ENCODE measurements at regions not wholly inside any gene's neighbourhood (a gene's known extent, or its start where the extent isn't known, plus 50 kb on each side); places are given as distances from the start of the nearest gene placed in this dataset.

GRCh38 chr4:4641661-4642495 is 100.0 kb upstream of the STX18 start:
- H3K27me3 ChIP-seq (ENCODE audit: control insufficient read depth in 2 of 2, insufficient read depth in 2 of 2, low read length in 2 of 2) = peaks cover 2 to 3% of the 10 kb centered on the region in 2 experiments
- BruUV-seq (replicated peaks) = no TSS peak
- no peak overlapping the region for H3K4me2 ChIP-seq (ENCODE audit: insufficient read depth, low read length)
- no peak overlapping the region for H3K4me3 ChIP-seq (replicated peaks in 1 of 3; ENCODE audit: insufficient read depth in 1 of 3, low read depth in 1 of 3, low read length in 3 of 3)
- ChIA-PET POLR2A (no interaction called here), CTCF (no interaction called here)
- no peak for FAIRE-seq
- no peaks in the 10 kb centered on the region for H4K20me1 ChIP-seq (replicated peaks; ENCODE audit: control insufficient read depth, extremely low read depth, insufficient read depth, low read length)
- H3K9me3 ChIP-seq (replicated peaks; ENCODE audit: control insufficient read depth, insufficient read depth, low read length) = no peaks in the 10 kb centered on the region
- H3K27ac ChIP-seq (ENCODE audit: insufficient read depth, low read depth, low read length) = no peak overlapping the region
- H3K9ac ChIP-seq (replicated peaks; ENCODE audit: extremely low read depth, insufficient read depth, low read length) = no peak overlapping the region
- H3K36me3 ChIP-seq (ENCODE audit: control insufficient read depth in 2 of 2, extremely low read depth in 1 of 2, insufficient read depth in 2 of 2, low read length in 2 of 2) = no peaks in the 10 kb centered on the region
- intact Hi-C loops (cut with micrococcal nuclease) (no loop called here), dilution Hi-C loops (cut with MboI; ENCODE audit: extremely low pct_ligation_motif_present, low sequenced_read_pairs) (no loop called here)
- no peaks in the 10 kb centered on the region for H3K9me1 ChIP-seq (replicated peaks; ENCODE audit: control insufficient read depth, extremely low read depth, insufficient read depth, low read length)
- no peak for TF ChIP-seq MAX (IDR thresholded peaks at IDR 0.05; ENCODE audit: insufficient read depth, insufficient read length)
- no peak for TF ChIP-seq GATA2 (IDR thresholded peaks at IDR 0.05; ENCODE audit: insufficient read depth, insufficient read length, low read depth, low read length)
- TF ChIP-seq CTCF (IDR thresholded peaks at IDR 0.05; ENCODE audit: extremely low read depth in 1 of 2, insufficient read depth in 1 of 2, low read depth in 1 of 2, low read length in 2 of 2) = no peak
- no peak for TF ChIP-seq JUN (IDR thresholded peaks at IDR 0.05; ENCODE audit: borderline replicate concordance, insufficient read depth, insufficient read length, low read depth)
- no peak for TF ChIP-seq POLR2A (IDR thresholded peaks at IDR 0.05; ENCODE audit: low read depth, low read length)
- TF ChIP-seq EZH2 (IDR thresholded peaks at IDR 0.05; ENCODE audit: borderline replicate concordance, low read depth, low read length, severe bottlenecking) = no peak
- TF ChIP-seq MYC (IDR thresholded peaks at IDR 0.05; ENCODE audit: low read depth, low read length) = no peak
- H2AFZ ChIP-seq (ENCODE audit: low read depth, low read length) = no peak overlapping the region
- no peaks in the 10 kb centered on the region for H3K4me1 ChIP-seq (ENCODE audit: control insufficient read depth, extremely low read depth, insufficient read depth, low read length)
- DNase-seq (ENCODE audit: low read depth, low spot score) = no peak
- H3K79me2 ChIP-seq (ENCODE audit: control insufficient read depth, insufficient read depth, low read length) = no peaks in the 10 kb centered on the region

All from endothelial cell of umbilical vein (primary cell).